Left lung (tissue), 4 donors: ENCODE measurements at regions not wholly inside any gene's neighbourhood (a gene's known extent, or its start where the extent isn't known, plus 50 kb on each side); places are given as distances from the start of the nearest gene placed in this dataset.

Experiments
- ATAC-seq: fragments of 200-7000 bp; cut with Tn5 transposase; one replicate; pipeline ENCODE4 v1.9.1; 2020; ENCODE audit warnings: moderate library complexity
- DNase-seq, 4 donors: peaks; one replicate each; pipeline ENCODE4 v3.0.0-alpha.2; 2013 to 2020
- H3K27ac ChIP-seq, 2 donors: fragments of 200-600 bp; sonication (generic) in 1 of 2; one replicate each; pipeline versions ENCODE4 v1.5.0 to v1.8.0; 2020 to 2021
- H3K27me3 ChIP-seq, 2 donors: fragments of 200-600 bp; sonication (generic) in 1 of 2; one replicate each; pipeline versions ENCODE4 v1.5.0 to v1.8.0; 2020 to 2021
- H3K36me3 ChIP-seq, 2 donors: fragments of 200-600 bp; sonication (generic) in 1 of 2; one replicate each; pipeline versions ENCODE4 v1.5.0 to v1.8.0; 2020 to 2021
- H3K4me1 ChIP-seq, 2 donors: fragments of 200-600 bp; one replicate each; pipeline ENCODE4 v1.8.0; 2021
- H3K4me3 ChIP-seq, 2 donors: fragments of 200-600 bp; sonication (generic) in 1 of 2; one replicate each; pipeline versions ENCODE4 v1.5.0 to v1.8.0; 2020 to 2021; ENCODE audit warnings: mild to moderate bottlenecking in 1 of 2
- H3K9me3 ChIP-seq, 2 donors: fragments of 200-600 bp; sonication (generic) in 1 of 2; one replicate each; pipeline versions ENCODE4 v1.5.0 to v1.8.0; 2020 to 2021
- intact Hi-C, 2 donors: fragments of 100-400 bp; cut with DNase I; formaldehyde crosslinking; loops; one replicate each; pipeline versions ENCODE4 v1.11.2 to v1.14.2; 2022
- TF ChIP-seq, protein P1 (sequence below), 2 donors: fragments of 200-600 bp; sonication (generic) in 1 of 2; IDR thresholded peaks; one replicate each; pipeline versions ENCODE4 v1.5.0 to v1.8.0; 2021; ENCODE audit warnings: antibody characterized with exemption in 2 of 2
- donor health status: DM: no; HTN: yes; CAD: no.
- donor health status: DM: no; HTN: no; CAD: no.

GRCh38 chr7:26490640-26491624 lies 199.3 kb downstream of the SNX10 start:
- ATAC-seq, result no peak
- Histone ChIP-seq H3K4me3 (no peak overlapping the region), H3K4me1 (no peaks in the 10 kb centered on the region), H3K9me3 (no peaks in the 10 kb centered on the region), H3K27me3 (no peaks in the 10 kb centered on the region), H3K27ac (no peak overlapping the region), H3K36me3 (no peaks in the 10 kb centered on the region)
- TF ChIP-seq, protein P1, sequence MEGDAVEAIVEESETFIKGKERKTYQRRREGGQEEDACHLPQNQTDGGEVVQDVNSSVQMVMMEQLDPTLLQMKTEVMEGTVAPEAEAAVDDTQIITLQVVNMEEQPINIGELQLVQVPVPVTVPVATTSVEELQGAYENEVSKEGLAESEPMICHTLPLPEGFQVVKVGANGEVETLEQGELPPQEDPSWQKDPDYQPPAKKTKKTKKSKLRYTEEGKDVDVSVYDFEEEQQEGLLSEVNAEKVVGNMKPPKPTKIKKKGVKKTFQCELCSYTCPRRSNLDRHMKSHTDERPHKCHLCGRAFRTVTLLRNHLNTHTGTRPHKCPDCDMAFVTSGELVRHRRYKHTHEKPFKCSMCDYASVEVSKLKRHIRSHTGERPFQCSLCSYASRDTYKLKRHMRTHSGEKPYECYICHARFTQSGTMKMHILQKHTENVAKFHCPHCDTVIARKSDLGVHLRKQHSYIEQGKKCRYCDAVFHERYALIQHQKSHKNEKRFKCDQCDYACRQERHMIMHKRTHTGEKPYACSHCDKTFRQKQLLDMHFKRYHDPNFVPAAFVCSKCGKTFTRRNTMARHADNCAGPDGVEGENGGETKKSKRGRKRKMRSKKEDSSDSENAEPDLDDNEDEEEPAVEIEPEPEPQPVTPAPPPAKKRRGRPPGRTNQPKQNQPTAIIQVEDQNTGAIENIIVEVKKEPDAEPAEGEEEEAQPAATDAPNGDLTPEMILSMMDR (IDR thresholded peaks at IDR 0.05), result no peak
- DNase-seq, result peak in 1 of 4 donors; percentile 40
- intact Hi-C loops, result loop anchor here in 1 of 2 donors (10.0 kb wide), 1 partner anchor 106 kb away; no protein-coding TSS in a partner anchor

DNA sequence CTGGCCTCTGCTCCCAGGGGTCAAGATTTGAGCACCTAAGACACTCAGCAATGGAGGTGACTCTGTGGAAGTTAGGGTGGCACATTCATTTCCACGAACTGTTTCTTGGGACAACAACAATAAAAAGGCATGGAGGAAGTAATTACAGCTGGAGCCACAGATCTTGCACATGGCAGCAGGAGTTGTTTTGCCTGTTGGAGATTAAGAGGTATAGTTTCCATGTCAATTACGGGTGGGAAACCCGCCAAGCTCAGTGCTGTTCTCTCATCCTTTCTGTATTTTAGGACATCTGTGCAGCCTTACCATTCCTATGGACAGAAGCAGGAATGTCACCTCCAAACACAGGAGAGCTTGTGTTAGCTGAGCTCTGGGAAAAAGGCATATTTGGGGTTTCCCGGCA lies 201.2 kb downstream of the SNX10 start:
- no peaks in the 10 kb centered on the region for H3K9me3 ChIP-seq
- H3K27ac ChIP-seq, result no peak overlapping the region
- TF ChIP-seq, protein P1 (IDR thresholded peaks at IDR 0.05), result no peak
- no peaks in the 10 kb centered on the region for H3K27me3 ChIP-seq
- H3K36me3 ChIP-seq, result no peaks in the 10 kb centered on the region
- ATAC-seq, result no peak
- no peak for DNase-seq
- H3K4me3 ChIP-seq, result no peak overlapping the region
- intact Hi-C loops, result loop anchor here in 1 of 2 donors (10.0 kb wide), 1 partner anchor 108 kb away; no protein-coding TSS in a partner anchor
- no peaks in the 10 kb centered on the region for H3K4me1 ChIP-seq

DNA sequence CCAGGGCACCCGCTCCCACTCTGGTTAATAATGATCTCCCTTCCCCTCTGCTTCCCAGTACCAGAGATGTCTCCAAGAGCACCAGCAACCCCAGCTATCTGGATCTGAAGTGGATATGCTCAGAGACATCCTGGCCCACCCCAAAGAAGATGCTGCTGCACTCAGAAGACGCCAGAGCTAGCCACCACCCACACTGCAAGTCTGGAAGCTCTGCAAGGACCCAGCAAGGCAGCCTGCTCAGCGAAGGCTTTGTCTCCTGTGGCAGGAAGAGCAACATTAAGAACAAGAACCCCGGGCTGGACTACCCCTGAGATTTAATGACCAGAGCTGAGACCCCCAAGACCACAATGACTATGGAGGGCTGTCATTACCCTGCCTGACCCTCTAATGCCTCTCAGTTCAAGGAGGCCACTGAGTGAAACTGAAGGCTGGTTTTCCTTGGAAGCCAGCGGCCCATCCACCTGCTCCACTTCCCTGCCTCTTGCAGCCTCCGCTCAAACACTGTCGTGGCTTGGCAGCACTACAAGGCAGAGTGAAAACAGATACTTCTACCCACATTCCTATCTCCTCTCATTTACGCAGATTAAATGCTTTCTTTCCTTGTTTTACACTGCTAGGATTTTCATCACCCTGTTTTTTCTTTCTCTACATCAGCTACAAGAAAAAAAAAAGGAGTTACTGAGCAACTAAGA lies 202.2 kb downstream of the SNX10 start:
- DNase-seq (no peak), ATAC-seq (no peak)
- Histone ChIP-seq H3K36me3 (no peaks in the 10 kb centered on the region), H3K27ac (no peak overlapping the region), H3K4me3 (no peak overlapping the region), H3K27me3 (no peaks in the 10 kb centered on the region), H3K4me1 (no peaks in the 10 kb centered on the region), H3K9me3 (no peaks in the 10 kb centered on the region)
- TF ChIP-seq, protein P1 (IDR thresholded peaks at IDR 0.05), result no peak
- intact Hi-C loops, result loop anchor here in 1 of 2 donors (10.0 kb wide), 1 partner anchor 109 kb away; no protein-coding TSS in a partner anchor

- ATAC-seq, result no peak
- intact Hi-C loops, result loop anchor here in 1 of 2 donors (10.0 kb wide), 1 partner anchor 111 kb away; no protein-coding TSS in a partner anchor
- TF ChIP-seq, protein P1 (IDR thresholded peaks at IDR 0.05), result no peak
These were observed 203.9 kb downstream of the SNX10 start for GRCh38 chr7:26495569-26495968.

More at GRCh38 chr7:26495569-26495968, 203.9 kb downstream of the SNX10 start:
- no peaks in the 10 kb centered on the region for H3K36me3 ChIP-seq
- no peaks in the 10 kb centered on the region for H3K27me3 ChIP-seq
- no peak overlapping the region for H3K27ac ChIP-seq
- no peak for DNase-seq
- H3K4me3 ChIP-seq, result no peak overlapping the region
- H3K9me3 ChIP-seq, result no peaks in the 10 kb centered on the region
- peaks cover 0 to 4% of the 10 kb centered on the region in 2 donors for H3K4me1 ChIP-seq
